ENCODE measurements at regions not wholly inside any gene's neighbourhood (a gene's known extent, or its start where the extent isn't known, plus 50 kb on each side); places are given as distances from the start of the nearest gene placed in this dataset.

- no peak for TF ChIP-seq CTCF (IDR thresholded peaks at IDR 0.05; ENCODE audit: extremely low read depth, missing control alignments)
- DNase-seq (ENCODE audit: low spot score), result no peak
Measured at GRCh38 chr3:104715972-104716371, 650.7 kb upstream of the ALCAM start.

GRCh38 chr3:104717828-104718196 lies 648.9 kb upstream of the ALCAM start:
- DNase-seq (ENCODE audit: low spot score), result no peak
- TF ChIP-seq CTCF (IDR thresholded peaks at IDR 0.05; ENCODE audit: extremely low read depth, missing control alignments), result no peak

GRCh38 chr3:104723000-104723399 lies 643.7 kb upstream of the ALCAM start:
- DNase-seq (ENCODE audit: low spot score), result no peak
- TF ChIP-seq CTCF (IDR thresholded peaks at IDR 0.05; ENCODE audit: extremely low read depth, missing control alignments), result no peak

- TF ChIP-seq CTCF (IDR thresholded peaks at IDR 0.05; ENCODE audit: extremely low read depth, missing control alignments), result no peak
- no peak for DNase-seq (ENCODE audit: low spot score)
Measured at GRCh38 chr3:104731074-104731473, 635.6 kb upstream of the ALCAM start.

GRCh38 chr3:104734627-104735026 lies 632.1 kb upstream of the ALCAM start:
- no peak for TF ChIP-seq CTCF (IDR thresholded peaks at IDR 0.05; ENCODE audit: extremely low read depth, missing control alignments)
- DNase-seq (ENCODE audit: low spot score), result no peak

- DNase-seq (ENCODE audit: low spot score), result no peak
- TF ChIP-seq CTCF (IDR thresholded peaks at IDR 0.05; ENCODE audit: extremely low read depth, missing control alignments), result no peak
Measured at GRCh38 chr3:104735691-104736090, 631.0 kb upstream of the ALCAM start.

GRCh38 chr3:104738271-104738670 lies 628.4 kb upstream of the ALCAM start:
- no peak for DNase-seq (ENCODE audit: low spot score)
- TF ChIP-seq CTCF (IDR thresholded peaks at IDR 0.05; ENCODE audit: extremely low read depth, missing control alignments), result no peak

Measured in GM20000 (cell line).